GM18505 (cell line): ENCODE measurements at regions not wholly inside any gene's neighbourhood (a gene's known extent, or its start where the extent isn't known, plus 50 kb on each side); places are given as distances from the start of the nearest gene placed in this dataset.
"Not testable (repeated sequence)": the region's sequence is repeated elsewhere in the genome, so short reads cannot be mapped to it uniquely, and the experiment has no call there.

ENCODE experiments used
- ATAC-seq: cut with Tn5 transposase; IDR thresholded peaks from one replicate; pipeline ENCODE4 v1.9.1; 2021; ENCODE audit not compliant: unreplicated experiment
- POLR2A ChIP-seq: IDR thresholded peaks from 4 replicates; pipeline ENCODE4 v1.6.1; 2011; ENCODE audit warnings: borderline replicate concordance; ENCODE audit not compliant: insufficient read depth, insufficient read length; ENCODE audit errors: extremely low read depth

DNA sequence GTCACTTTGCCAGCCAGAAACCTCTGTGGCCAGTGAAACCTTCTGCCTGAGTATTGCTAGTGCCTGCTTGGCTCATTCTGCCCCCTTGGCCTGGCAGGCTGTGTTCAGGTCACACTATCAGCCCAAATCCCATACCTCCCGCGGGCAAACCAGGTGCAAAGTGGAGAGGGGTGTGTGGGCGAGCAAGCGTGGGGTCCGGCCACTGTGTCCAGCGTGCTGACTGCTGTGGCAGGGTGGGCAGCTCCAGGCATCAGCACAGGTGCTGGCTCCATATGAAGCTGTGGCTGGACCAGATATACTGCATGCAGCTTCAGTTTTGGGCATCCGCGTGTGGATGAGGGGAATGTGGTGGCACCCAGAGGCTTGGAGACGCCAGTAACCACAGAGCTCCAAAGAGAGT is 576.5 kb upstream of the EDIL3 start:
- no peak for TF ChIP-seq POLR2A
- ATAC-seq, result no peak

DNA sequence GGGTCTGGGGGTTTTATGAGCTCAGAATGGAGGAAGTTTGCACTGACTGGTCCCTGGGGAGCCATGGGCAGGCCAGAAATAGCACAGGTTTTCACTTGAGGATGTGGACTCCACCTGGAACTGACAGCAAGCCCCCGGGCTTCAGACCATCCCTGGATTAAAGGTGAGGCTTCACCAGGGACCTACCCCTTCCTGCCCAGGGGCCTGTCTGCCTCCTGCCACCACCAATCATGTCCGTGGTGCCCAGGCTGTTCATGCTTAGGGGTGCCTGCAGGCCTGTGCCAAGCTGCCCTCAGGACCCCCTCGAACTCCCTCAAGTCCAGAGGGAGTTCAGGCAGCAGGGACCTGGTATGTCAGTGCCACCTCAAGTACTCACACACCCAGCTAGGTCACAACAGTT is 577.2 kb upstream of the EDIL3 start:
- no peak for ATAC-seq
- TF ChIP-seq POLR2A, result no peak

DNA sequence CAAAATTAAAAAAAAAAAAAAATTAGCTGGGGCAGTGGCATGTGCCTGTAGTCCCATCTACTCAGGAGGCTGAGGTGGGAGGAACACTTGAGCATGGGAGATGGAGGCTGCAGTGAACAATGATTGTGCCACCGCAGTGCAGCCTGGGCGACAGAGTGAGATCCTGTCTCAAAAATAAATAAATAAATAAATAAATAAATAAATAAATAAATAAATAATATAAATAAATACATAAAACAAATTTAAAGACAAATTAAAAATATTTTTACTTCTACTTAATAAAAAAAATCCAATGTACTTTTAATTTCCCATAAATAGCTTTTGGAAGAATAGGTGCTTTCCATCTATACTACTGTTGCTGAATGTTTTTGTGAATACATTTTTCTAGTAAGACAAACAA is 598.4 kb upstream of the EDIL3 start:
- no peak for ATAC-seq
- TF ChIP-seq POLR2A, result no peak

DNA sequence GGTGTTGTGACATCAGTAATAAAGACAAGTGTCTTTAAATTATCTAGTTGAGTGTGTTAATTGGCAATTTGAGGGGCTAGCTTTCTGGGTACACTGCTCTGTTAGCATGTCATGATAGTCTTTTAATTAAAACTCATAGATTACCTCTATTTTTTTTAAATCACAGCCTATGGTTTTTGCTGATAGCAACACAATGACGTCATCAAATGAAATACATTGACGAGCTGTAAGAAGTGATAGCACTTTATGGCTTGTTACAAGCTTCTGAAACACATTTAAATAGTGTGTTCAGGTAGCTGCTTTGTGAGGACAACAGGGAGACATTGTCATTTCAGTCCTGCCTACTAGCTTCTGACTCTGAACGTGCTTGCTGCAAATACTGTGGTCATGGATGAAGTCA is 600.5 kb upstream of the EDIL3 start:
- ATAC-seq, result no peak
- TF ChIP-seq POLR2A, result no peak

DNA sequence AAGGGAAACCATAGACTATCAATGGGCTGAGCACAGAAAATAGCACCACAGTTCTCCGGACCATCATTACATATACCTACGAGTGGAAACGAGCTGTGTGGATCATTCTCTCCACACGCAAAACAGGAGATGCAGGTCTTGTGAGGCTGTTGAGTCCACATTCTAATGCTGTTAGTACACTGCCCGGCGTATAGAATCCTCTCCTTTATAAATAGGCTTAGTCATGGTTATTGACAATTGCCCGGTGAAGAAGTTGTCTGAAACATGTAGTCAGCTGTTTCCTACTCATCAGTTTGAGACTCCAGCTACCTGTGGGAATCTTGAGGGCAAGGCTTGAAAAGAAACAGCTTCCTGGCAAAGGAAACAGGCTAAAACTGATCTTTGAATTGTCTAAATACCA is 602.0 kb upstream of the EDIL3 start:
- no peak for TF ChIP-seq POLR2A
- ATAC-seq, result no peak

DNA sequence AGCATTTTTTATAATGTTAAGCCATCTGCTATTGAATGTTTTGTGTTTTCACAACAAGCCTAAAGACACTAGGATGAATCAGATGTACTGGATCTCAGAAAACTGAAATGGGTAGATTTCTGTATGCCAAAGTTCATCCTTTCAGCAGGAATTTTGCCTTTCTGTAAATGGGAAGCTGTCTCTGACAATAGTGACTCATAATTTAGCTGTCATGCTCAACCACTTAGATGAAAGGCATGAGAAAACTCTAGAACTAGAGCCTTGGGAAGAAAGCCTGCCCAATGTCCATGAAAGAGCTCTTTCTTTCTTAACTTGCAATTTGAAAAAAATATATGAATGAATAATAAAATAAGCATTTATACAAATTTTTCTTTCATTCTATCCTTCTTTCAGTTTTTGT is 616.0 kb upstream of the EDIL3 start:
- ATAC-seq, result no peak
- no peak for TF ChIP-seq POLR2A

DNA sequence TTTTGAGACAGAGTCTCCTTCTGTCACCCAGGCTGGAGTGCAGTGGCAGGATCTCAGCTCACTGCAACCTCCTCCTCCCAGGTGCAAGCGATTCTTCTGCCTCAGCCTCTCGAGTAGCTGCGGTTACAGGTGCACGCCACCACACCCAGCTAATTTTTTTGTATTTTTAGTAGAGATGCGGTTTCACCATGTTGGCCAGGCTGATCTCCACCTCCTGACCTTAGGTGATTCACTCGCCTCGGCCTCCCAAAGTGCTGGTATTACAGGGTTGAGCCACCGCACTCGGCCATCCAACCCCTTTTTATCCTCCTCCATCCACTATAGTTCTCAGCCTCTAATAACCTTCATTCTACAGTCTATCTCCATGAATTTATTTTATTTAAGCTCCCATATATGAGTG is 617.3 kb upstream of the EDIL3 start:
- ATAC-seq, result not testable (repeated sequence)

DNA sequence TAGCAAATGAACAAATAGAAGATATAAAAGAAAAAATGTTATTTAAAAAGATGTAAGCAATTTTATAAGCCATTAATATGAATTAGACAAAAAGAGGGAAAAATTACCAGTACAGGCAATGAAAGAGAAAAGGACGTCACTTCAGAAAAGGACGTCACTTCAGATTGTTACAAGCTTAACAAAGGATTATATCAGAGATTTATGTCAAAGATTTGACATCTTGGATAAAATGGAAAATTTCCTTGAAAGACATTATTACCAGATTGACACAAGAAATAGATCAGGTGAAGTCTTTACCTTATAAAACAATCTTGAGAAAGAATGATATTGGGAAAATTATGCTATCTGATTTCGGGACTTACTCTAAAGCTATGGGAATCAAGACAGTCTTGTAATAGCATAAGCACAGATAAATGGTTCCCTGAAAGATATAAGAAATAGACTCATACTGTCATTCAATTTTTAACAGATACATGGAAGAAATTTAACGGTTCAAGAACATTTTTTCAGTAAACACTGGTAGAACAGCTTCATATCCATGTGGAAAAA is 625.4 kb upstream of the EDIL3 start:
- TF ChIP-seq POLR2A, result no peak
- no peak for ATAC-seq

DNA sequence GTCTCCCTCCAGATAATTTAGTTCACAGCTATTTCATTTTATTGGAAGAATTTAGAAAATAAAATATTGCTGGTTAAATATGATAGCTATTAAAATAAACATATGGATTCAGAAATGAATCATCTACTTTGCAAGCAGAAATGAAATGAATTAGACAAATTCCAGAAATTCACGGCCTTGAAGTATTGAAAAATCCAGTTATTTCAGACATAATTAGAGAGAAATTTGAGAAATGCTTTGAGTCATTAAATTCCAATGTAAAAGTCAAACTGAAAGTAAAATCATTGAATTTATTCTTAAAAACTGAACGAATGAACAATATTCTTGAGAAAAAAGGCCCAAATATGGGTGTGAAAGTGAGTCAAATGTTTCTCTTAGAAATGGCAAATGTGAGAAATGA is 632.6 kb upstream of the EDIL3 start:
- no peak for TF ChIP-seq POLR2A
- ATAC-seq, result no peak

DNA sequence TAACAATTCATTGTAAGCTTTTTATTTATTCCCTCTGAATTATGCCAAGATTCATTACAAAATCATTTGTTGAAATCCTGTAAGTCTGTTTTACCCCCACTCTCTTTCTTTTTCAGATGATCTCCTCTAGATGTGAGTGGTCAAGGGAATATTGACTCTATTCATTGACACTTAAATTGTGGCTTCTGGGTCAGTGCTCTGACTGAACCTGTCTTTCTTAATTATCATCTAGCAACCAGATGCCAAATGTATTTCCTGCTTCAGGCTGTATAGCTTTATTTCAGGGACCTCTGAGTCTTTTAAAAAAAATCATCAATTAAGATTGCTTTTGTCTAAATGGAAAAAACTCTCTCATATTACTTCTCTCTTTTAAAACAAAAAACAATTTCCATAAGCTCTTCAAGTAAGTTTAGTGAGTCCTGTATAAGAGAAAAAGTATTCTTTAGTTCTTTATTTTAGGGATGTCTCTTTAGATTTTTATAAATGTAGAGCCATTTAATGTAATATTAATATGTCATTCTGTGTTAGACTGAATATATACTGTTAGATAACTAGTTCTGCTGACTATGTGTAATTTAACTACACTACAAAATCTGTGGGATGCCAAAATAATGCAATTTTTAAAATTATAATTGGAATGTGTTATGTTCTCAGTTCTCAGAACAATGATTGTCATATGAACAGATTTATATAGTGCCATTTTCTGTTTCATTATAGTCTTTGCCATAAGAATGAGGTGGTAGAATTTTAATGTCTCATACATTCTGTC is 645.8 kb upstream of the EDIL3 start:
- ATAC-seq, result no peak
- TF ChIP-seq POLR2A, result no peak

DNA sequence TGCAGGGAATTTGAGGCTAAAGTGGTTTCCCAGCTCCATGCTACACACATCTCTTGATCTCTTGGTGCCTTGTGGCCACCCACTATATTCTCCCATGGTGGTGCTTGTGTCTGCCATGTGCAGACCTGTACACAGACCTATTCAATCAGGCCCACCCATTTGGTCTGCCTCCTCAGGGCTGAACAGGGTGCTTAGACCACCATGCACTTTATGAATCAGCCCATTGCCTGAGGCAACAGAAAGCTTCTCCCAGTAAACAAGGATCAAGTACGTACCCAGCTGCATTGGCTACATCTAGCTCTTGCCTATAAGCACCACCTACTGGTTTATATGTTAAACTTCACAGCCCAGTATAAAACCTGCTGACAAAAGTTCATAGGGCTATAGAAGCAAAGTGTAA is 664.3 kb upstream of the EDIL3 start:
- ATAC-seq, result no peak
- TF ChIP-seq POLR2A, result no peak

DNA sequence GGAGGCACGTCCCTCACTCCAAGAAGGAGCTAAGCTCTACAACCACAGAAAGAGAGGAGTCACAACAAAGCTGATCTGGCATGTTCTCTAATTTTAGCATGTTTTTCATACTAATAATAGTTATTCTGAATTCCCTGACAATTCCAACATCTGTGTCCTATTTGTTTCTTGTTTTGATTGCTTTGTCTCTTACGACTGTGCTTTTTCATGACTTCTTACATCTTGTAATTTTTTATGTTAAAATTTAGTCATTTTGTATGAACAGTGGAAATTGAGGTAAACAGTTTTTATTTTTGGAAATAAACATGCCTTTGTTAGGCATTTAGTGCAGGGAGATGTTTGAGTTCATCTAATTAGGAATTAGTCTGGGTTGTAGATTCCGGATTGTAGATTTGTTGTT is 668.1 kb upstream of the EDIL3 start:
- no peak for TF ChIP-seq POLR2A
- no peak for ATAC-seq

DNA sequence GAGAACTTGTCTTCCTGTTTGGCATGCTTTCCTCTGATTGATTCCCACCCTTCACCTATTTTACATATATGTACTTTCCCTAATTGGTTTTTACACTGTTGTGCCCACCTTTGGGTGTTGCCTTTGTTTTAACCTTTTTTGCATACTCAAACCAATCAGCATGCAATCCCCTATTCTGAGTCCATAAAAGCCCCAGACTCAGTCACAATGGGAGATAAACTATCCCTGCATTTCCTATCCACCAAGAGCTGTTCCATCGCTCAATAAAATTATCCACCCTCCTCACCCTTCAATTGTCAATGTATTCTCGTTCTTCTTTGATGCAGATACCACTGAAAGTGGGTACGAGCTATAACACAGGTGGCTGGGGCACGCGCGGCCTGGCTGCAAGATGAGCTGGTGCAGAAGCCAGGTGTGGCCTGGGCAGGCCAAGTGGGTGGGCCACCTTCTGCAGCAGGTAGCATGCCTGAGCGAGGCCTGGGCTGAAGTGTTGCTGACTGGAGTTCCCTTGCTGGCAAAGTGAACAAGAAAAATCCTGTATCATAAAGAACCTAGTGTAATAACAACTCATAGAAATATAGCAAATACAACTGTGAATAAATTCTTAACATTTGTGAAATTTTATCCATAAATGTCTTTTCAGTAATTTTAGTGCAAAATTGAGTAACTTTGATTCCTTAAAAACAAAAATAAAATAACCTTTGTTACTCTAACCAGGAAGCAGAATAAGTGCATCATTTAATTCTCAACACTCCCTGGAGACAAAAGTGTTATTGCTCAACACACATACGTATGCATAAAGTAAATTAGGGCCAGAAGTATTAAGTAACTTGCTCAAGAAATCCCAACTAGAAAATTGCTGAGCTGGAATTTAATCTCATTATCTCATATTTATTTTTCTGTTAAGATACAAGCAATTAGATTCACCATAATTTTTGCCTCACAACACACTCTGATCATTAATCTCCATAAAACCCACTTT is 685.3 kb upstream of the EDIL3 start:
- ATAC-seq, result no peak
- TF ChIP-seq POLR2A, result no peak

DNA sequence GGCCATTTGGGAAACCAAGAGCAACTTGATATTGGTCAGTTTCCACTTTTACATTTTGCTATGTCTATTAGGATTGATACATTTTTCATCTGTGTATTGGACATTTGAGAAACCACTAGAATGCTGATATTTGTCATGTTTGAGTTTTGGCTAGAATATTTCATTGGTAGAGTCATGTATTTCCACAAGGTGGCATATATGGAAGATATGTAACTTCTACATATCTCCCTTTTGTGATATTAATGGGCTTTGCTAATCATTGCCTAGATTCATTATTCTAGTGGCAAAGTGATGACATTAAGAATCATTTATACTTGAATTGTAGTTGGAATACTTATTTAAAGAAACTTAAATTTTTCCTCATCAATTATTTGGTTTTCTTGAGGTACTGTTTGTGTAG is 692.9 kb upstream of the EDIL3 start:
- TF ChIP-seq POLR2A, result no peak

More for the DNA sequence above, 692.9 kb upstream of the EDIL3 start:
- ATAC-seq, result no peak
